Heart left ventricle (tissue), 13 donors: ENCODE measurements at regions not wholly inside any gene's neighbourhood (a gene's known extent, or its start where the extent isn't known, plus 50 kb on each side); places are given as distances from the start of the nearest gene placed in this dataset.

Experiments used
- POLR2A ChIP-seq, 2 donors: fragments of 450-650 bp; IDR thresholded peaks; one replicate each; pipeline ENCODE4 v1.6.1; 2017; ENCODE audit warnings: antibody characterized with exemption in 2 of 2, mild to moderate bottlenecking in 2 of 2, moderate library complexity in 2 of 2
- TF ChIP-seq, protein P1 (sequence below), 12 donors: fragments of 200-600 bp; sonication (generic) in 4 of 12; IDR thresholded peaks; one replicate each; pipeline versions ENCODE4 v1.5.0 to v1.8.0; 2018 to 2022; ENCODE audit warnings: antibody characterized with exemption in 12 of 12, mild to moderate bottlenecking in 5 of 12
- donor health status: ischemic (EF 13 %, LVEDD 7.1; RV severe dilation, severe dysfunction).
- donor health status: DM: no; HTN: yes; CAD: no.
- donor health status: DM: no; HTN: no; CAD: no.
- donor health status: ischemic (EF 25% LVEDD 6.9; RV normal size, moderate dysfunction).
- donor health status: ischemic (EF 25% LVEDD 5.7; RV mildly dilated, moderate dysfunction).
- donor health status: ischemic (EF 35%, LVEDD 5.7; RV mildly dilated, moderate dysfunction).
- donor health status: nonischemic (EF 11% LVEDD 7.7; RV severe dilation, severe dysfunction).
- donor health status: DM: yes; HTN: yes; CAD: no.
- donor health status: PGD.
- donor health status: ischemic (EF 29% LVEDD 5.4; RV normal size, mild dysfunction).
- donor health status: nonischemic (EF 23%, LVEDD 6.1; RV moderate dilation, normal function).

DNA sequence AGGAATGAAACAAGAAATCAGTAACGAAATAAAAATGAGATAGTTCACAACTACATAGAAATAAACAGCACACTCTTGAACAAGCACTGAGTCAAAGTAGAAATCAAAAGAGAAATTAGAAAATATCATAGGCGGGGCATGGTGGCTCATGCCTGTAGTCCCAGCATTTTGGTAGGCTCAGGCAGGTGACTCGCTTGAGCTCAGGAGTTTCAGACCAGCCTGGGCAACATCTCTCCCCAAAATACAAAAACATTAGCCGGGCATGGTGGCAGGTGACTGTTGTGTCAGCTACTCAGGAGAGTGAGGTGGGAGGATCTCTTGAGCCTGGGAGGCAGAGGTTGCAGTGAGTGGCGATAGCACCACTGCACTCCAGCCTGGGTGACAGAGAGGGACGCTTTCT, 714.4 kb downstream of the GLUD2 start:
- TF ChIP-seq, protein P1, sequence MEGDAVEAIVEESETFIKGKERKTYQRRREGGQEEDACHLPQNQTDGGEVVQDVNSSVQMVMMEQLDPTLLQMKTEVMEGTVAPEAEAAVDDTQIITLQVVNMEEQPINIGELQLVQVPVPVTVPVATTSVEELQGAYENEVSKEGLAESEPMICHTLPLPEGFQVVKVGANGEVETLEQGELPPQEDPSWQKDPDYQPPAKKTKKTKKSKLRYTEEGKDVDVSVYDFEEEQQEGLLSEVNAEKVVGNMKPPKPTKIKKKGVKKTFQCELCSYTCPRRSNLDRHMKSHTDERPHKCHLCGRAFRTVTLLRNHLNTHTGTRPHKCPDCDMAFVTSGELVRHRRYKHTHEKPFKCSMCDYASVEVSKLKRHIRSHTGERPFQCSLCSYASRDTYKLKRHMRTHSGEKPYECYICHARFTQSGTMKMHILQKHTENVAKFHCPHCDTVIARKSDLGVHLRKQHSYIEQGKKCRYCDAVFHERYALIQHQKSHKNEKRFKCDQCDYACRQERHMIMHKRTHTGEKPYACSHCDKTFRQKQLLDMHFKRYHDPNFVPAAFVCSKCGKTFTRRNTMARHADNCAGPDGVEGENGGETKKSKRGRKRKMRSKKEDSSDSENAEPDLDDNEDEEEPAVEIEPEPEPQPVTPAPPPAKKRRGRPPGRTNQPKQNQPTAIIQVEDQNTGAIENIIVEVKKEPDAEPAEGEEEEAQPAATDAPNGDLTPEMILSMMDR (IDR thresholded peaks at IDR 0.05): no peak
- TF ChIP-seq POLR2A (IDR thresholded peaks at IDR 0.05): no peak
